AG09309 (cell line): ENCODE measurements at regions not wholly inside any gene's neighbourhood (a gene's known extent, or its start where the extent isn't known, plus 50 kb on each side); places are given as distances from the start of the nearest gene placed in this dataset.
"Not testable (repeated sequence)": the region's sequence is repeated elsewhere in the genome, so short reads cannot be mapped to it uniquely, and the experiment has no call there.

Experiments used
- DNase-seq: peaks from one replicate; pipeline ENCODE4 v3.0.0-alpha.2; 2010; ENCODE audit warnings: low read depth
- H3K4me3 ChIP-seq: 2 replicates; pipeline ENCODE4 v1.5.1; 2011; ENCODE audit warnings: mild to moderate bottlenecking, low read depth, low read length, moderate library complexity; ENCODE audit not compliant: control insufficient read depth
- TF ChIP-seq, protein P1 (sequence below): IDR thresholded peaks from 2 replicates; pipeline ENCODE4 v1.5.1; 2011; ENCODE audit warnings: mild to moderate bottlenecking, low read depth, low read length, inconsistent platforms; ENCODE audit not compliant: insufficient read depth, control insufficient read depth; ENCODE audit errors: missing control alignments

DNA sequence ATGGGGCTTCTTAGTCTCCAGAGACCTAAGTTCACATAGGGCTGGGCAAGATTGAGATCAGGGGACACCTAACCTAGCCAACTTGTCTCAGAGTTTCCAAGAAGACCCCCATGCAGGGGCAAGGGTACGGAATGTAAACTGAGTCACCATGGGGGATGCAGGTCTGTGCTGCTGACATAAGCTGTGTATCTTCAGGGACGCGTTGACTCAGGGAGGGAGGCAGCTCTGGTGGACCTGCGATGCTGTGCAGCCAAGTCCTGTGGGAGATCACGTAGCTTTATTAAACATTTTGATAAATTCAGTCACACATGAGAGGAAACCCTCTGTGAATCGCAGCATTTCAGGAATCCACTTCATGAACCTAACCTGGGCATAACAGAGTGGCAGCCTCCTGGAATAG, 216.0 kb downstream of the ANKRD30B start:
- no peak for DNase-seq
- no peak overlapping the region for H3K4me3 ChIP-seq
- TF ChIP-seq, protein P1, sequence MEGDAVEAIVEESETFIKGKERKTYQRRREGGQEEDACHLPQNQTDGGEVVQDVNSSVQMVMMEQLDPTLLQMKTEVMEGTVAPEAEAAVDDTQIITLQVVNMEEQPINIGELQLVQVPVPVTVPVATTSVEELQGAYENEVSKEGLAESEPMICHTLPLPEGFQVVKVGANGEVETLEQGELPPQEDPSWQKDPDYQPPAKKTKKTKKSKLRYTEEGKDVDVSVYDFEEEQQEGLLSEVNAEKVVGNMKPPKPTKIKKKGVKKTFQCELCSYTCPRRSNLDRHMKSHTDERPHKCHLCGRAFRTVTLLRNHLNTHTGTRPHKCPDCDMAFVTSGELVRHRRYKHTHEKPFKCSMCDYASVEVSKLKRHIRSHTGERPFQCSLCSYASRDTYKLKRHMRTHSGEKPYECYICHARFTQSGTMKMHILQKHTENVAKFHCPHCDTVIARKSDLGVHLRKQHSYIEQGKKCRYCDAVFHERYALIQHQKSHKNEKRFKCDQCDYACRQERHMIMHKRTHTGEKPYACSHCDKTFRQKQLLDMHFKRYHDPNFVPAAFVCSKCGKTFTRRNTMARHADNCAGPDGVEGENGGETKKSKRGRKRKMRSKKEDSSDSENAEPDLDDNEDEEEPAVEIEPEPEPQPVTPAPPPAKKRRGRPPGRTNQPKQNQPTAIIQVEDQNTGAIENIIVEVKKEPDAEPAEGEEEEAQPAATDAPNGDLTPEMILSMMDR = no peak

DNA sequence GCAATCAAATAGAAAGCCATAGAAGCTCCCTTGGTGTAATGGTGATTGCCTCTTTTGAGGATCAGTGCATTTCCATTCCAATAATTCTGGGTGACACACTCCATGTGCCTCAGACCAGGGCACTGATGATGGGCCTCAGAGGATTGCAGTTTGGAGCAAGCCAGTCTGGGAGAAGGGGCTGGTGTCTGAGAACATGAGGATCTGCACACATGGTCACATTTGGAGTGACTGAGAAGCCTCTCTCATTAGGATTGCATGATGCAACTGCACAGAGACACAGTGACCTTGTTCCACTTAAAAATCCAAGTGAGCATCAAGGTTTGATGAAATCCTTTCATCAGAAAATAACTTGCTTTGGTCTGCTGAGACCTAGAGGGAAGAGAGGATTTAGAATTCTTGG, 216.4 kb downstream of the ANKRD30B start:
- no peak for DNase-seq
- TF ChIP-seq, protein P1 = no peak
- no peak overlapping the region for H3K4me3 ChIP-seq

DNA sequence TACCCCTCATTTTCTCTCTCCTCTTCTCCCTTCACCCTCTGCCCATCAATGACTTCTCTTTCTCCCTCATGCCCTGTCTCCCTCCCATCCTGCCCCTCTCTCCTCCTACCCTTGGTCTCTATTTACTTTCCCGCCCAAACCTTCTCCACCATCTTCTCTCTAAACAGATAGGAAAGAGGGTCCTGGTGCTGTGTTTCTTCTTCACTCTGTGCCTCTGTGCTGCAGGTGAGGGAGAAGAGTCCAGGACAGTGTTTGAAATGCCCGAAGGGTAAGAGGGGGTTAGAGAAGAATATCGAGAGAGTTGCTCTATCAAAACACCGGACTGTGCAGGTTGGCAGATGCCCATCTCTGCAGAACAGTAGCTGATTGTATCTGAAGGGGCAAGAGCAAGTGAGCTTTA, 217.0 kb downstream of the ANKRD30B start:
- not testable (repeated sequence) for H3K4me3 ChIP-seq, DNase-seq

DNA sequence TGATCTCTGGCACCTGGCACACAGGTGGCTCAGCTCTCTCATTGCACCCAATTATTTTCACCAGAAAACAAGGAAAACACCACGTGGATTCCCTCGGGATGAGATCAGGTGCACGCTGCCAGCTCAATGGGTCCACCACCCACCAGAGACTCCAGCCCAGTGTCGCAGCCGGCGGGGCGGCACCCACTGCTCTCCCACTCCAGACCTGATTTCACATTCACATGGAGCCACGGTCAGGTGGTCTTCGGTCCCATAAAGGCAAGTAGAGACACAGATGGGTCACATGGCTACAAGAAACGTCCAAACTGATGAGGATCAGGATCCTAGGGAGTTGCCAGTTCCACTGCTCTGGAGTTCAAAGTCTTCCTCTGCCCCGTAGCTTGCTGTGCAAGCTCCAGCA, 217.6 kb downstream of the ANKRD30B start:
- H3K4me3 ChIP-seq = no peak overlapping the region
- no peak for DNase-seq
- TF ChIP-seq, protein P1 = no peak

DNA sequence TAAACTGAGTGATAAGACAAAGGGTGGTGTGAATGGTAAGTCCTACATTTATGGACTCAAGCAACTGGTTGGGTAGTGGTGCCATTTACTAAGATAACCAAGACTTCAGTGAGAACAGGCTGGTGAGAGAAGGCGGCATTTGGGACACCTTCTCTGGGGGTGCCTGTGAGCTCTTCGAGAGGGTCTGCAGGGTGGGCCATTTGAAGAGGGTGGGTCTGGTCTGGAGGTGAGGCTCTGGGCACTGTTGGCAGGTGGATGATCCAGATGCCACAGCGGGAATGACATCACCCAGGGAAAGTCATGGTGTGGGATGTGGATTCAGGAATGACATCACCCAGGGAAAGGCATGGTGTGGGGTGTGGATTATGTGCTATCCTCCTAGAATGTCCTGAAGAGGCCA, 219.3 kb downstream of the ANKRD30B start:
- DNase-seq, H3K4me3 ChIP-seq: not testable (repeated sequence)

DNA sequence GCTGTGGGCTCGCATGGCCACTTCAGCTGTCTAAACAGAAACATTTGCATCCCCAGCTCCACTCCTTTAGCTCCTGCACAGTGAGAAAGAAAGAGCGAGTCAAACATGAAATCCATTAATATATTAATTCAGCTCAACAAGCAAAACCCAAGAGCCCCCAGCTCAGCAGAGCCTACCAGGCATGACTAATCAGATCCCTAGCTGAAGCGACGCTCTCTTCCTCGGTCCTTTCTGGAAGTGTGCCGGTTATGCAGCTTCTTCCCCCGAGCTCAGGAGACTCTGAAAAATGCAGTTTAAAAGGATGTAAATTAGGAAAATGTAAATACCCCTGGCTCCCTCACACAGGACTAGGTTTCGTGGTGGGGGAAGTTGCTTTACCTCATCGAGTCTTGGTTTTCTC, 221.5 kb downstream of the ANKRD30B start:
- TF ChIP-seq, protein P1 = no peak
- H3K4me3 ChIP-seq = no peak overlapping the region
- no peak for DNase-seq

DNA sequence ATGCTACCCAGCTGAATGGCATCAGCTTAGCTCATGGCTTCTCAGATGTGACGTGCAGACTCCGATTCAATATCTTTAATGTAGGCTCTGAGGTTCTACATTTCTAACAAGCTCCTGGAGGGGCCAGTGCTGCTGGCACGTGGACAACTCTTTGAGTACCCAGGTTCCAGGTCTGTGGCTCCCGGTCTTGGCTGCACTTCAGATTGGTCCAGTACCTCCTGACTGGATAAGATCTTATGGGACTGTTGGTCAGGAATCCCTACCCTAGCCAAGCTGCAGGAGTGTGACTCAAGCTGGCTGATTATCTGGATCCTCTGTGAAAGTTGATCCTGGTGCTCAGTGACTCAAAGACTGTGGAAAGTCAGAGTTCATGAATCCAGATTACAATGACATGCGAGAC, 222.1 kb downstream of the ANKRD30B start:
- H3K4me3 ChIP-seq = no peak overlapping the region
- TF ChIP-seq, protein P1 = no peak
- peak; percentile 52 for DNase-seq

DNA sequence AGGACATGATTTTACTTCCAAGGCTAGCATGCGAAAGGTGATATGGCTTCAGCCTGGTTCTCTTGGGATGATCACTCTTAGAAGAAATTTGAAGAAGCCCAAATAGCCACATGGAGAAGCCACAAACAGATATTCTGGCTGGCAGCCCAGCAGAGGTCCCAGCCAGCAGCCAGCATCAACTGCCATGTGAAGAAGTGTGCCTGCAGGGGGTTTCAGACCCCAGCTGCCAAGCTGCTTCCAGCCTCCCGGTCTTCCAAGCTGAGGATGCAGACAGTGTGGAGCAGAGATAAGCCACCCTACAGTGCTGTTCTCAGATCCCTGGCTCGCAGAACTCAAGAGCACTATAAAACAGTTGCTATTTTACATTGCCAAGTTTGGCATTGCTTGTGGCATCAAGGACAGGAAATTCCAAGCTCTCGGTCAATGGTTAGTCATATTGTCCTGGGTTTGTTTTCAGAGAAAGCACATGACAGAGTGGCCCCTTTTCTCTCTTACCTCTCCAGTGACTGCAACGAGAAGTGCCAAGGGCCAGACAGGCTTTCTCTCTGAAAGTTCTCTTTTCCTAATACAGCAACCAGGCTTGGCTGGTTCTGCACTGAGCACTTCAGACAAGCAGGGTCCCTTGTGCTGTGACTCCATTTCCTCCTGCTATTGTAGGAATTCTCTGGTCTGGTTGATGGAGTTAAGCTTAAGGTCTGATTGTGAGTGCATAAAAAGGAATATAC, 223.7 kb downstream of the ANKRD30B start:
- peak; percentile 56 for DNase-seq
- H3K4me3 ChIP-seq = no peak overlapping the region
- TF ChIP-seq, protein P1 = no peak

DNA sequence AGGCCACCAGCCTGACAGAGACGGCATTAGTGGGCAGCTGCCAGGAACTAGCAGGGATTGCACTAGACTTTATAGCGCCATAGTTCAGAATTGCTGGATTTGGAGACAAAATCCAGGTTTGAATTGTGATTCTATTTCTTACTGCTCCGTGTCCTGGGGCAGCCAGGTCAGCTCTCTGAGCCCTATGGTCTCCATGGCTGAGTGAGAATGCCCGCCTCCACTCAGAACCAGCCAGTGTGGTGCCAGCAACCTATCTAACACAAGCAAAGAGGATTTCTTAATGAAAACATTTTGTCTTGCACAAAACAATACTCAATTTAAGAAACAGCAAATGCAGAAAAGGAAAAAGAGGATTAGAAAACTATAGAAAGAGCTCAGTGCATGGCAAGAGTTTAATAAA, 225.4 kb downstream of the ANKRD30B start:
- DNase-seq = not testable (repeated sequence)

More for the DNA sequence above, 225.4 kb downstream of the ANKRD30B start:
- H3K4me3 ChIP-seq = not testable (repeated sequence)
